AG08395 (cell line): ENCODE measurements at regions not wholly inside any gene's neighbourhood (a gene's known extent, or its start where the extent isn't known, plus 50 kb on each side); places are given as distances from the start of the nearest gene placed in this dataset.

Experiments used
- DNase-seq: peaks from one replicate; pipeline ENCODE4 v3.0.0; 2012; ENCODE audit warnings: mixed read lengths, low spot score

- DNase-seq = no peak
Measured at GRCh38 chr6:164453835-164454234, 855.6 kb downstream of the C6orf118 start.

GRCh38 chr6:164442572-164442971 lies 866.8 kb downstream of the C6orf118 start:
- no peak for DNase-seq

- DNase-seq = no peak
Measured at GRCh38 chr6:164439331-164439730, 870.1 kb downstream of the C6orf118 start.

GRCh38 chr6:164436976-164437375 lies 872.4 kb downstream of the C6orf118 start:
- DNase-seq = no peak

GRCh38 chr6:164427728-164428402 lies 881.5 kb downstream of the C6orf118 start:
- no peak for DNase-seq

GRCh38 chr6:164424489-164424888 lies 884.9 kb downstream of the C6orf118 start:
- DNase-seq = no peak

GRCh38 chr6:164419099-164419498 lies 890.3 kb downstream of the C6orf118 start:
- no peak for DNase-seq

- no peak for DNase-seq
Measured at GRCh38 chr6:164418262-164418588, 891.2 kb downstream of the C6orf118 start.

- no peak for DNase-seq
Measured at GRCh38 chr6:164417537-164418261, 891.7 kb downstream of the C6orf118 start.

GRCh38 chr6:164415832-164416563 lies 893.4 kb downstream of the C6orf118 start:
- DNase-seq = no peak

GRCh38 chr6:164414695-164415094 lies 894.7 kb downstream of the C6orf118 start:
- no peak for DNase-seq

GRCh38 chr6:164412566-164412965 lies 896.8 kb downstream of the C6orf118 start:
- no peak for DNase-seq

GRCh38 chr6:164410017-164410416 lies 899.4 kb downstream of the C6orf118 start:
- DNase-seq = no peak

- no peak for DNase-seq
Measured at GRCh38 chr6:164409309-164410009, 899.9 kb downstream of the C6orf118 start.

GRCh38 chr6:164408868-164409267 lies 900.5 kb downstream of the C6orf118 start:
- DNase-seq = no peak

- DNase-seq = no peak
Measured at GRCh38 chr6:164404812-164405488, 904.5 kb downstream of the C6orf118 start.

- no peak for DNase-seq
Measured at GRCh38 chr6:164401871-164402270, 907.5 kb downstream of the C6orf118 start.

GRCh38 chr6:164398647-164399046 lies 910.8 kb downstream of the C6orf118 start:
- no peak for DNase-seq

GRCh38 chr6:164396071-164397047 lies 913.0 kb downstream of the C6orf118 start:
- DNase-seq = peak; percentile 28

- DNase-seq = no peak
Measured at GRCh38 chr6:164379795-164380194, 929.6 kb downstream of the C6orf118 start.

- DNase-seq = no peak
Measured at GRCh38 chr6:164378330-164378729, 931.1 kb downstream of the C6orf118 start.
